ENCODE measurements at regions not wholly inside any gene's neighbourhood (a gene's known extent, or its start where the extent isn't known, plus 50 kb on each side); places are given as distances from the start of the nearest gene placed in this dataset.

DNA sequence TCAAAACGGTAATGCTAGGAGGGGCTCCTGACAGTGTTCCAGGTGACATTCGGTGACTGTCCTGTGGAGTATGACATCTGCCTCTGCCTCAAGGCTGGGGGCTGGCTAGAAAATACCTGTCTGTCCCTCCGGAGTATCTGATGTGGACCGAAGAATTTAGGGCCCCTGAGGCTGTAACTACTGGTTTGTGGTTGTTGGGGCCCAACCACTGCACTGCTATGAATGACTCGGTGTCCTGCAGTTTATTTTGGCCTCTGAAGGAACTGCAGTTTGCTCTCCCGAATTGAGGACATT is 198.9 kb upstream of the CAND1 start:
- Histone ChIP-seq H3K4me1 (ENCODE audit: insufficient read depth, low read length) (no peaks in the 10 kb centered on the region; the same call in 1 of the 2 replicates), H3K4ac (ENCODE audit: low read depth, low read length) (no peak overlapping the region), H2BK120ac (ENCODE audit: low read depth, low read length, poor library complexity, severe bottlenecking) (no peak overlapping the region), H4K20me1 (ENCODE audit: control insufficient read depth, insufficient read depth, insufficient read length) (no peaks in the 10 kb centered on the region), H3T11ph (ENCODE audit: low read length) (no peak overlapping the region), H3K4me2 (ENCODE audit: insufficient read depth, insufficient read length, low read length) (peak overlapping the region; percentile 96), H3K27ac (ENCODE audit: insufficient read length, low read depth, low read length) (no peak overlapping the region), H2AK5ac (ENCODE audit: insufficient read length, low read length) (no peak overlapping the region), H2BK5ac (ENCODE audit: insufficient read length, low read length) (no peak overlapping the region), H3K79me1 (ENCODE audit: insufficient read depth, low read depth, low read length, poor library complexity, severe bottlenecking) (no peaks in the 10 kb centered on the region), H4K5ac (ENCODE audit: insufficient read length, low read depth, low read length) (no peak overlapping the region), H2AFZ (ENCODE audit: low read length) (no peak overlapping the region), H3K9ac (ENCODE audit: extremely low read depth, insufficient read length, low read length) (no peak overlapping the region), H3K18ac (ENCODE audit: insufficient read length, low read depth, low read length) (no peak overlapping the region), H3K56ac (ENCODE audit: insufficient read length, low read depth, low read length) (no peak overlapping the region), H3K23me2 (ENCODE audit: insufficient read length, low read depth, low read length, poor library complexity, severe bottlenecking) (peaks cover 10% of the 10 kb centered on the region), H2BK12ac (ENCODE audit: insufficient read length, low read depth, low read length) (no peak overlapping the region), H2BK15ac (ENCODE audit: low read depth, low read length) (no peak overlapping the region), H4K8ac (replicated peaks; ENCODE audit: insufficient read length, low read depth, low read length) (no peak overlapping the region), H2BK20ac (ENCODE audit: low read depth, low read length, poor library complexity, severe bottlenecking) (no peak overlapping the region), H4K91ac (ENCODE audit: insufficient read length, low read depth, low read length) (no peak overlapping the region), H3K9me3 (ENCODE audit: control insufficient read depth, low read depth, low read length) (no peaks in the 10 kb centered on the region), H3K23ac (ENCODE audit: insufficient read length, low read depth, low read length) (no peak overlapping the region), H3K14ac (ENCODE audit: insufficient read depth, low read length) (no peak overlapping the region), H3K79me2 (ENCODE audit: insufficient read depth, low read length) (no peaks in the 10 kb centered on the region; the same call in 1 of the 2 replicates), H3K27me3 (ENCODE audit: insufficient read depth, low read length) (no peaks in the 10 kb centered on the region; the same call in 1 of the 2 replicates)
- no CpG with 5 or more reads among the region's 6 CpGs for WGBS (ENCODE audit: extremely low coverage, insufficient read length, low lambda C conversion rate)
- H3K9me3 Mint-ChIP-seq: no peaks in the 10 kb centered on the region; a peak in 2 of 5 replicates
- peaks cover 23% of the 10 kb centered on the region in 2 experiments for H3K4me1 Mint-ChIP-seq
- H3K36me3 Mint-ChIP-seq (ENCODE audit: insufficient read depth in 1 of 3, low read depth in 3 of 3): no peaks in the 10 kb centered on the region
- 0 out of 7 replicates have a peak overlapping the region, but pooled peaks of 1 of the 3 experiments have one; percentile 60 for H3K27ac Mint-ChIP-seq
- peaks cover 31% of the 10 kb centered on the region for H3K27me3 Mint-ChIP-seq (ENCODE audit: low read depth)
- TF ChIP-seq, protein P1, sequence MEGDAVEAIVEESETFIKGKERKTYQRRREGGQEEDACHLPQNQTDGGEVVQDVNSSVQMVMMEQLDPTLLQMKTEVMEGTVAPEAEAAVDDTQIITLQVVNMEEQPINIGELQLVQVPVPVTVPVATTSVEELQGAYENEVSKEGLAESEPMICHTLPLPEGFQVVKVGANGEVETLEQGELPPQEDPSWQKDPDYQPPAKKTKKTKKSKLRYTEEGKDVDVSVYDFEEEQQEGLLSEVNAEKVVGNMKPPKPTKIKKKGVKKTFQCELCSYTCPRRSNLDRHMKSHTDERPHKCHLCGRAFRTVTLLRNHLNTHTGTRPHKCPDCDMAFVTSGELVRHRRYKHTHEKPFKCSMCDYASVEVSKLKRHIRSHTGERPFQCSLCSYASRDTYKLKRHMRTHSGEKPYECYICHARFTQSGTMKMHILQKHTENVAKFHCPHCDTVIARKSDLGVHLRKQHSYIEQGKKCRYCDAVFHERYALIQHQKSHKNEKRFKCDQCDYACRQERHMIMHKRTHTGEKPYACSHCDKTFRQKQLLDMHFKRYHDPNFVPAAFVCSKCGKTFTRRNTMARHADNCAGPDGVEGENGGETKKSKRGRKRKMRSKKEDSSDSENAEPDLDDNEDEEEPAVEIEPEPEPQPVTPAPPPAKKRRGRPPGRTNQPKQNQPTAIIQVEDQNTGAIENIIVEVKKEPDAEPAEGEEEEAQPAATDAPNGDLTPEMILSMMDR (conservative IDR thresholded peaks at IDR 0.05): no peak
- peak overlapping the region; percentile 82 to 91 for H3K4me3 Mint-ChIP-seq
- DNase-seq: no peak
